Activated CD8-positive, alpha-beta memory T cell treated with anti-CD3 and anti-CD28 coated beads for 36 hours (primary cell): ENCODE measurements at regions not wholly inside any gene's neighbourhood (a gene's known extent, or its start where the extent isn't known, plus 50 kb on each side); places are given as distances from the start of the nearest gene placed in this dataset.

Source experiments
- CTCF ChIA-PET: fragments of 350-600 bp; sonication (Branson Sonifier 250); formaldehyde crosslinking; loops from one replicate; lab custom pipeline; 2021; ENCODE audit warnings: antibody characterized with exemption; lab: Charles Lee
- POLR2A ChIA-PET: fragments of 350-600 bp; sonication (Branson Sonifier 250); formaldehyde crosslinking; loops from one replicate; lab custom pipeline; 2021; ENCODE audit warnings: antibody characterized with exemption; lab: Charles Lee

GRCh38 chr6:27129095-27129815 lies 118.2 kb upstream of the PRSS16 start:
- ChIA-PET POLR2A (interaction anchor here (7.2 kb wide), 1 partner anchor 17 kb away, joined by 271 read pairs; a partner anchor contains a TSS), CTCF (no interaction called here)

GRCh38 chr6:27129917-27130316 lies 117.6 kb upstream of the PRSS16 start:
- POLR2A ChIA-PET, result interaction anchor here (1.1 to 7.2 kb wide), 2 partner anchors 10 to 16 kb away, joined by 3 to 271 read pairs; a partner anchor contains a TSS
- CTCF ChIA-PET, result interaction anchor here (0.7 to 1.5 kb wide), 3 partner anchors 27 to 766 kb away, joined by 3 read pairs; no protein-coding TSS in a partner anchor

- ChIA-PET POLR2A (interaction anchor here (0.7 to 7.2 kb wide), 6 partner anchors 9 to 1075 kb away, joined by 3 to 271 read pairs (median 23); a partner anchor contains a TSS), CTCF (interaction anchor here (0.6 to 1.5 kb wide), 3 partner anchors 26 to 1793 kb away, joined by 3 to 5 read pairs (median 3); no protein-coding TSS in a partner anchor)
These were observed 116.7 kb upstream of the PRSS16 start for GRCh38 chr6:27130668-27131428.

DNA sequence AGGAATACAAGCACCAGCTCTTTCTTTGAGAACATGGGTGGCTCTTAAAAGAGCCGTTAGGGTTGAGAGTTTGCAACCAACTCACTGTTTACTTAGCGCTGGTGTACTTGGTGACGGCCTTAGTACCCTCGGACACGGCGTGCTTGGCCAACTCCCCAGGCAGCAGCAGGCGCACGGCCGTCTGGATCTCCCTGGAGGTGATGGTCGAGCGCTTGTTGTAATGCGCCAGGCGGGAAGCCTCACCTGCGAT lies 115.3 kb upstream of the PRSS16 start:
- ChIA-PET CTCF (interaction anchor here (2.6 kb wide), 1 partner anchor 14 kb away, joined by 23 read pairs; a partner anchor contains a TSS), POLR2A (interaction anchor here (0.6 to 7.2 kb wide), 27 partner anchors 14 to 1792 kb away, joined by 3 to 271 read pairs (median 7); partner anchors contain the start of genes HMGN4 and ZNF184)

DNA sequence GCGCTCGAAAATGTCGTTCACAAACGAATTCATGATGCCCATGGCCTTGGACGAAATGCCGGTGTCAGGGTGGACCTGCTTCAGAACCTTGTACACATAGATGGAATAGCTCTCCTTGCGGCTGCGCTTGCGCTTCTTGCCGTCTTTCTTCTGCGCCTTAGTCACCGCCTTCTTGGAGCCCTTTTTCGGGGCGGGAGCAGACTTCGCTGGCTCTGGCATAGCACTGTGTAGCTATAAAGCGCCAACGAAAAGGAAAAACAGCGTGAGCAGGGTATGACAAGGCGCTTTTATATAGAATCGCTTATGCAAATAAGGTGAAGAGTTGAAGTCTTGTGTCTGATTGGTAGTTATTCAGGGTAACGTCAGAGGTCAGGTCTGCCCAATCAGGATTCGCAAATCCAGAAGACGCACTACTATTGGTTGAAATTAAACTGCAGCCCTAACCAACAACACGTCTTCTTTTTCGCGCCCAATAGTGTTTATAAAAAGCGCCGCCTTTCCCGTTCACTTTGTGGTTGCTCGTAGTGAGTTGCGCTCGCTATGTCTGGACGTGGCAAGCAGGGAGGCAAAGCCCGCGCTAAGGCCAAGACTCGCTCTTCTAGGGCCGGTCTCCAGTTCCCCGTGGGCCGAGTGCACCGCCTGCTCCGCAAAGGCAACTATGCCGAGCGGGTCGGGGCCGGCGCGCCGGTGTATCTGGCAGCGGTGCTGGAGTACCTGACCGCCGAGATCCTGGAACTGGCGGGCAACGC lies 114.8 kb upstream of the PRSS16 start:
- ChIA-PET CTCF (interaction anchor here (0.6 to 2.6 kb wide), 3 partner anchors 13 to 742 kb away, joined by 3 to 23 read pairs (median 4); a partner anchor contains a TSS), POLR2A (interaction anchor here (0.6 to 7.2 kb wide), 36 partner anchors 13 to 1792 kb away, joined by 3 to 271 read pairs (median 4); partner anchors contain the start of genes HMGN4 and ZNF184)

DNA sequence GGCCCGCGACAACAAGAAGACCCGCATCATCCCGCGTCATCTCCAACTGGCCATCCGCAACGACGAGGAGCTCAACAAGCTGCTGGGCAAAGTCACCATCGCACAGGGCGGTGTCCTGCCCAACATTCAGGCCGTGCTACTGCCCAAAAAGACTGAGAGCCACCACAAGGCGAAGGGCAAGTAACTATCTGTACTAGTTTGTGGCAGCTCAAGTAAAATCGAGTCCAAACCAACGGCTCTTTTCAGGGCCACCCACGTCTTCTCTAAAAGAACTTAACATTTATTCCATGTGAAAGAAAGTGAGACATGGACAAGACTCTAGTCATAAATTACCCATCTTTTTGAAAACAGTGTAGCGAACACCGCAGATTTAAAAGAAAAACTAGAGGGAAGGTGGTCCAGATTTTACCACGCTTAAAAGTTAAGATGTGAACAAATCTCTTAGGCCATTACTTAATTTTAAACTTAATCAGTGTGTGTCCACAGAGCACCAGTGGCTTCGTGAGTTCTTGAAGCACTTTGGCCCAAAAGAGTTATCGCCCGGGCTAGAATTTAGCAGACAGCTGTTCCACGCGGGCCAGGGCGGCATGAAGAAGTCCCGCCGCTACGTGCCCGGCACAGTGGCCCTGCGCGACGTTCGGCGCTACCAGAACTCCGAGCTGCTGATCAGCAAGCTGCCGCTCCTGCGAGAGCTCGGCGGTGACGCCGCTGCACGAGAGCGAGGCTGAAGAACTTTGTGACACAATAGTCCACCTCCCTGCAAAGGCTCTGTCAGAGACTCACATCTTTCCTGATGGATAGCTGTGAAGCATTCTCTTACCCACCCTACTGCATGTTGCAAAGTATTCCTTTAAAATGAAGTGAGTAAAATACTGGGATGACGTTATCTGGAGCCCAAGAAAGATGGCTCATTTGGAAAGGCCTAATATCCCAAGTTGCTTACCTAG lies 113.9 kb upstream of the PRSS16 start:
- POLR2A ChIA-PET, result interaction anchor here (0.6 to 7.2 kb wide), 30 partner anchors 12 to 1732 kb away, joined by 3 to 271 read pairs (median 4); partner anchors contain the start of genes HMGN4 and ZNF184
- CTCF ChIA-PET, result interaction anchor here (0.6 to 2.6 kb wide), 3 partner anchors 12 to 741 kb away, joined by 3 to 23 read pairs (median 4); a partner anchor contains a TSS

GRCh38 chr6:27135087-27135657 lies 112.3 kb upstream of the PRSS16 start:
- ChIA-PET CTCF (no interaction called here), POLR2A (interaction anchor here (0.7 to 7.2 kb wide), 2 partner anchors 11 to 898 kb away, joined by 6 to 271 read pairs; a partner anchor contains a TSS)

DNA sequence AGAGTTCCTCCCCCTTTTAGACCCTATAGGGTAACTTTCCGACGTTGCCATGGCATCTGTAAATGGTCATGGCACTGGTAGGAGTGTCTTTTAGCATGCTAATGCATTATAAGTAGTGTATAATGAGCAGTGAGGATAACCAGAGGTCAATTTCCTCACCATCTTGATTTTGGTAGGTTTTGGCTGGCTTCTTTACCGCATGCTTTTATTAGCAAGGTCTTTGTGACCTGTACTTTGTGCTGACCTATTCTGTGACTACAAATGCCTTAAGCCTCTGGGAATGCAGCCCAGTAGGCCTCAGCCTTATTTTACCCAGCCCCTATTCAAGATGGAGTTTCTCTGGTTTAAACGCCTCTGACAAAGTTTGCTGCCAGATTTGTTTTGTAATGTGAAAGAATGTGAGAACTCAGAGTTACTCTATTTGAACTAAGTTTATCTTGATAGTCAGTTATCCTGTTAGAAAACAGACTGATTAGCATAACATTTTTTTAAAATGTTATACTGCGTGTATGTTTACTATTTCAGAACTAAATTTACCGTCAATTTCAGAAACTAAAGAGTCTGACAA lies 111.3 kb upstream of the PRSS16 start:
- POLR2A ChIA-PET, result no interaction called here
- CTCF ChIA-PET, result interaction anchor here (1.3 kb wide), 1 partner anchor 9 kb away, joined by 3 read pairs; no protein-coding TSS in a partner anchor

DNA sequence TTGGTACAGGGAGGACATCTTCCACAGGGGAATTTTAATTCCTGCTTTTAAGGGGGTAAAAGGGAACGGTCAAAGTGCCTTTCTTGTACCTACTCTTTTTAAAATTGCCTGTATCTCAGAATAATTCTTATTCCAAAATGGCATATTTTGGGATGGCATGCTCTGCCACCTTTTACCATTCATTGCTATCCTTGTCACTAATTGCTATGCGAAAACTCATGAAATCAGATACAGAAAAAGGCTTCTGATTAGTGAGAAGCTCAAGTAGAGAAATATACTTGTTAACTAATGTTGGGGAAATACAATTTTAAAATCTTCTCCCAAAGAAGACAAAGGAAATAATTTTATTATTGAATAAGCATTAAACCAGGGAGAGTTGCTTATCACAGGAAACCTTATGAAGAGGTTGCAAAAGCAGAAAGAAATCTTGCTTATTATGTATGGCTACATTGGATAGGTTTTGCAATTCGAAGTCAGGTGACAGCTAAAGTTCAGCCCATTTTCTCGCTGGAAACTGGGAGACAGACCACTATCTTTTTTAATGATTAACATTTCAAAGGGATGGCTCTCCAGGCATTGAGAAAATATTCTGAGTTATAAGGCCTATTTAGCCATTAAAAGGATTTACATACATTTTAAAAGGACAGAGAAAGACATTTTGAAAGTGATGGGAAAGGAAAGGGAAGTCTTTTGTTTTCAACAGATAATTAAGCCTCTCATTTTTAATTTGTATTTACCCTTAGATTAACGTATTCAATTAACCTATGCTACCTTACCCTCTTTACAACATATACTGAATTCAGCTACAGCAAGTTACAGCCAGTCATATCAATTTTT lies 110.3 kb upstream of the PRSS16 start:
- ChIA-PET POLR2A (no interaction called here), CTCF (interaction anchor here (1.3 kb wide), 1 partner anchor 10 kb away, joined by 3 read pairs; no protein-coding TSS in a partner anchor)

- CTCF ChIA-PET, result interaction anchor here (1.6 to 2.1 kb wide), 2 partner anchors 9 to 11 kb away, joined by 7 read pairs; a partner anchor contains a TSS
These were observed 109.1 kb upstream of the PRSS16 start for GRCh38 chr6:27138406-27138805.

DNA sequence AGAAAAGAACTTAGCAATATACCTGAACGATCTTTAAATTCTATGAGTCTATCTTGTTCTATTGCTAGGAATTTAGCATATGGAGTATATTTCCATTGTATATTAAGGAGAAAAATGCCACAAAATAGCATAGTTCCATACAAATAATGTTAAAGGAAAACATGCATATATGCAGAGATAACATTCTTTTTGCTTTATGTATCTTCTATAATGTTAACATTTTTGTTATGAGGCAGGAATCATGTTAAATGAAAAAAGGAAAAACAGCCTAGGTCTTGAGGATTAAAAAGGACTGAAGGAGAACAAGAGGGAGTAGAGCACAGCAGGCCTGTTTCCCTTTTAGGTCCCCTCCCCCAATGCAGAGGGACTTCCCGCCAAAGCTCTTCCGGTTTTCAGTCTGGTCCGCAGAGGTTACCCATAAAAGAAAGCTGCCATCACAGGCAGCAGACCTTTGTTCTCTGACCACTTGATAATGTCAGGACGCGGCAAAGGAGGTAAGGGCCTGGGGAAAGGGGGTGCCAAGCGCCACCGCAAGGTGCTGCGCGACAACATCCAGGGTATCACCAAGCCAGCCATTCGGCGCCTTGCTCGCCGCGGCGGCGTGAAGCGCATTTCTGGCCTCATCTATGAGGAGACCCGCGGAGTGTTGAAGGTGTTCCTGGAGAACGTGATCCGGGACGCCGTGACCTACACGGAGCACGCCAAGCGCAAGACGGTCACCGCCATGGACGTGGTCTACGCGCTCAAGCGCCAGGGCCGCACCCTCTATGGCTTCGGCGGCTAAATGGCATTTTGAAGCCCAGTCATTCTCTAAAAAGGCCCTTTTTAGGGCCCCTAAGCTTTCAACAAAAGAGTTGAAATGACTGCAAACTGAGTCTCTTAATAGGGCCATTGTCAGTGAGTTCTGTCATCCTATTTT lies 108.4 kb upstream of the PRSS16 start:
- CTCF ChIA-PET, result interaction anchor here (1.6 to 2.1 kb wide), 2 partner anchors 8 to 12 kb away, joined by 7 read pairs; a partner anchor contains a TSS
- POLR2A ChIA-PET, result interaction anchor here (0.5 to 2.6 kb wide), 10 partner anchors 8 to 1117 kb away, joined by 3 to 16 read pairs (median 4); a partner anchor contains a TSS

More at GRCh38 chr6:27138406-27138805, 109.1 kb upstream of the PRSS16 start:
- POLR2A ChIA-PET, result interaction anchor here (0.5 to 2.6 kb wide), 4 partner anchors 9 to 699 kb away, joined by 3 to 16 read pairs (median 6); a partner anchor contains a TSS

DNA sequence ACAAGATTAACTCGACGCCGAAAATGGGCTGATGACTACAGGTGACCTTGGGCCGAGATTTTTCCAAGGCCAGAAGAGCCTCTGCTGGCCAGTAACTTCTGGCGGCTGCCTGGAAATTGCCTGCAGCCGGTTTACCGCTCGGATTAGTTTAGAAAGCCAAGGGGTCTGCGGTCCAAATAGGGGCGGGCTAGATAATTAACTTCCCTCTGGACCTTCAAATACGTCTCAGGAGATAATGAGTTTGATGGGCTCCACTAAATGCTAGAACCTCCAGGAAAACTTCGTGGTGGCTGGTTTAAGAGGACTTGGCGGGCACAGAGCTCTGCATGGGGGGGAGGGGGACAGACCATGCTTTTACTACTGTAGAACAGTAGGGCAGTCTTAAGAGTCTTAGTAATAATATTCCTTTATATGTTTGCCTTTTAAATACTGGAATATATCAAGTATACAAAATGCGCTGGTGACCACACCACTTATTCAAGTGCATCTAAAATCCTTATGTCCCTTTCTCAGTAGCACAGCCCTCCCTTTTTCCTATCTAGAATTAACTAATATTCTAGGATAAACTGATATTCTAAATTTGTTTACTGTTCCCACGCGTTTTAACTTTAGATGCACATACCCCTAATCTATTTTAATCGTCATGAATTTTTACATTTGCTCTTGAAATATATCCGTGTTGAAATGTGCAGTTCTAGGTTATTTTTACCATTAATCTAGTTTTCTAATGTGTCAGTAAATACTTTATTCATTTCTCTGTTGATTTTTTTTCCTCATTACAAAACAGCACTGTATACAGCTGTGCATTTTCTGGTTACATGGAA lies 107.5 kb upstream of the PRSS16 start:
- ChIA-PET POLR2A (interaction anchor here (0.6 to 2.6 kb wide), 10 partner anchors 7 to 1118 kb away, joined by 3 to 16 read pairs (median 4); a partner anchor contains a TSS), CTCF (interaction anchor here (1.6 to 2.1 kb wide), 2 partner anchors 7 to 13 kb away, joined by 7 read pairs; a partner anchor contains a TSS)

DNA sequence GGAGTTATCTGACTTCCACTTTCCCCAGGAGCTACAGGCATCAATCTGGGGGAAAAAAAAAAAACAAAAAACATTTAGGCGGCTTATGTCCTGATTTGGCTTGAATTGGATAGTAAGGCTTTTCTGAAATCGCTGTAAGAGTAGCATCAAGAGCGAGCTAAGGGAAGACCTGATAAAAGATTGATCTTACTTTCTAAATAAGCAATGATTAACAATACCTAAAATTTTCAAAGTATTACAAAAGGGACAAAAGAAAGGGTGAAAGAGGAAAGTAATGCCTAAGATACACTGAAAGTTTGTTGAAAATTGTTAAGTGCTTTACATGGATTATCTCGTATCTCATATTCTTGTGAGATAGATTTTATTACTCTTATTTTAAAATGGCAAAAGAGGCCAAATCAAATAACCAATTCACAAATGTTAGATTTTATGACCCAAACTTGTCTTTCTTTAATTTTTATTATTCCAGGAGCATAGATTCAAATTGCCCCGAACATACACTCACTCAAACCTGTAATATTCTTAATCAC lies 106.4 kb upstream of the PRSS16 start:
- ChIA-PET POLR2A (interaction anchor here (1.3 kb wide), 1 partner anchor 669 kb away, joined by 6 read pairs; a partner anchor contains a TSS), CTCF (no interaction called here)
